ENCODE measurements at regions not wholly inside any gene's neighbourhood (a gene's known extent, or its start where the extent isn't known, plus 50 kb on each side); places are given as distances from the start of the nearest gene placed in this dataset.
"Not testable (repeated sequence)": the region's sequence is repeated elsewhere in the genome, so short reads cannot be mapped to it uniquely, and the experiment has no call there.

DNA sequence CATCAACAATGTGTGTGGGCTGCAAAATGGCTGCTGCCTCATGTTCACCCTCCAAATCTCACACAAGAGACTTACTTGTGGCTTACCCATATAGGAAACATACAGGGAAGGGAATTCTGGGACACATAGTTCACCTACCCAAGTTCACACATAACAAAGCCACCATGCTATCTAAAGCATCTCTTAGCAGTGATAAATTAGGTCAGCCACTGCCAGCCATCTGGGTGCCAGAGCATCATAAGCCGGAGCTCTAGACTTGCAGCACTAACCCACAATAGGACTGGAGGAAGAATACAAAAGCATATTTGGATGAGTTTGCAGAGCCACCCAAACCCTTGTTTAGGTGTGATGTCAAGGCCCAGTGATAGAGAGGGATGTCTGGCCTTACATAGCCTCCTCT is 321.7 kb downstream of the SEC16B start:
- Mint-ChIP-seq H3K4me1 (ENCODE audit: low read depth) (no peaks in the 10 kb centered on the region), H3K9me3 (peaks cover 4% of the 10 kb centered on the region; the same call in 1 of the 2 replicates), H3K27ac (no peak overlapping the region), H3K4me3 (no peak overlapping the region), H3K27me3 (ENCODE audit: insufficient read depth) (no peaks in the 10 kb centered on the region; the same call in 1 of the 2 replicates), H3K36me3 (ENCODE audit: low read depth) (no peaks in the 10 kb centered on the region)
- no peak for DNase-seq
- TF ChIP-seq, protein P1, sequence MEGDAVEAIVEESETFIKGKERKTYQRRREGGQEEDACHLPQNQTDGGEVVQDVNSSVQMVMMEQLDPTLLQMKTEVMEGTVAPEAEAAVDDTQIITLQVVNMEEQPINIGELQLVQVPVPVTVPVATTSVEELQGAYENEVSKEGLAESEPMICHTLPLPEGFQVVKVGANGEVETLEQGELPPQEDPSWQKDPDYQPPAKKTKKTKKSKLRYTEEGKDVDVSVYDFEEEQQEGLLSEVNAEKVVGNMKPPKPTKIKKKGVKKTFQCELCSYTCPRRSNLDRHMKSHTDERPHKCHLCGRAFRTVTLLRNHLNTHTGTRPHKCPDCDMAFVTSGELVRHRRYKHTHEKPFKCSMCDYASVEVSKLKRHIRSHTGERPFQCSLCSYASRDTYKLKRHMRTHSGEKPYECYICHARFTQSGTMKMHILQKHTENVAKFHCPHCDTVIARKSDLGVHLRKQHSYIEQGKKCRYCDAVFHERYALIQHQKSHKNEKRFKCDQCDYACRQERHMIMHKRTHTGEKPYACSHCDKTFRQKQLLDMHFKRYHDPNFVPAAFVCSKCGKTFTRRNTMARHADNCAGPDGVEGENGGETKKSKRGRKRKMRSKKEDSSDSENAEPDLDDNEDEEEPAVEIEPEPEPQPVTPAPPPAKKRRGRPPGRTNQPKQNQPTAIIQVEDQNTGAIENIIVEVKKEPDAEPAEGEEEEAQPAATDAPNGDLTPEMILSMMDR (IDR thresholded peaks at IDR 0.05): no peak

DNA sequence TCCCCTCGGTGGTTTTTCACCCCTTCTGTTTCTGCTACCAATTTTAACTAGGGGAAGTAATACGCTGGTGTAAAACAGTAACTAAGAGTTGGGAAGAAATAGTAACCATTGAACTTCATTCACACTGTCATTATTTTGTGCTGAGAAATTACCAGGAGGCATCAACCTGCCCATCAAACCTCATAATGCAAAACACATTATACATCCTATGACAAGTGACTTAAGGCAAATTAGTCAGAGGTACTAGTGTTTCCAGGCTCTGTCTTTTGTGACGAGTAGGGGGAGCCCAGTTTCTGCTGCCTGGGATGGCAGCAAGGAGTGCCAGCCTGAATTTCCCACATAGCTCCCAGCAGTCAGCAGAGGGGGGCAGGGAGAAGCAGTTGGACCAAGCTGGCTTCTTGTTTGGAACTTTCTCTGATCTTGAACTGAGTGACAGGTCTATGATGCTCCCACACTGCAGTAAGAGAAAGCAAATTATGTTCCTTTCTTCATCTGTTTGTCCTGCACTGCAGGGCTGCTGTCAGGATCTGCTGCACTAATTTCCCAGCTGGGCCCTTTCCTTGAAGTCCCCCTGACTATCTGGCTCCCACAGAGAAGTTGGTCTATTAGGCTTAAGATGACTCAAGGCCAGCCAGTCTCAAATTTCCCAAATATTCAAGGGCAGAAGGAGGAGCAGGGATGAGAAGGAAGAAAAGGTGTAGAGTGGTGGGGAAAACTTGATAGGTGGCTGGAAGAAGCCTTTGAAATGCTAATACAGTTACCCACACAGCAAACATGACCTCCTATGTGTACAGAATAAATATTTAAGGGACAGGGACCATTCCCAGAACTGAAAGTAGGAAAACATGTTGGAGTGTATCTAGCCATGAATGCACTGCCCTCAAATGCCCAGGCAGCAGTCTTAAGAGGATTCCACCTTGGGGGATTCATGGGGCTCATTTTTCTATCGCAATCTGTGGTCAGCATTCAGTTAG is 322.8 kb downstream of the SEC16B start:
- TF ChIP-seq, protein P1 (IDR thresholded peaks at IDR 0.05): no peak
- DNase-seq: no peak
- H3K27me3 Mint-ChIP-seq (ENCODE audit: insufficient read depth): no peaks in the 10 kb centered on the region; the same call in 1 of the 2 replicates
- no peaks in the 10 kb centered on the region for H3K36me3 Mint-ChIP-seq (ENCODE audit: low read depth)
- no peak overlapping the region for H3K4me3 Mint-ChIP-seq
- H3K4me1 Mint-ChIP-seq (ENCODE audit: low read depth): no peaks in the 10 kb centered on the region
- no peak overlapping the region for H3K27ac Mint-ChIP-seq
- peaks cover 9% of the 10 kb centered on the region; the same call in 1 of the 2 replicates for H3K9me3 Mint-ChIP-seq

DNA sequence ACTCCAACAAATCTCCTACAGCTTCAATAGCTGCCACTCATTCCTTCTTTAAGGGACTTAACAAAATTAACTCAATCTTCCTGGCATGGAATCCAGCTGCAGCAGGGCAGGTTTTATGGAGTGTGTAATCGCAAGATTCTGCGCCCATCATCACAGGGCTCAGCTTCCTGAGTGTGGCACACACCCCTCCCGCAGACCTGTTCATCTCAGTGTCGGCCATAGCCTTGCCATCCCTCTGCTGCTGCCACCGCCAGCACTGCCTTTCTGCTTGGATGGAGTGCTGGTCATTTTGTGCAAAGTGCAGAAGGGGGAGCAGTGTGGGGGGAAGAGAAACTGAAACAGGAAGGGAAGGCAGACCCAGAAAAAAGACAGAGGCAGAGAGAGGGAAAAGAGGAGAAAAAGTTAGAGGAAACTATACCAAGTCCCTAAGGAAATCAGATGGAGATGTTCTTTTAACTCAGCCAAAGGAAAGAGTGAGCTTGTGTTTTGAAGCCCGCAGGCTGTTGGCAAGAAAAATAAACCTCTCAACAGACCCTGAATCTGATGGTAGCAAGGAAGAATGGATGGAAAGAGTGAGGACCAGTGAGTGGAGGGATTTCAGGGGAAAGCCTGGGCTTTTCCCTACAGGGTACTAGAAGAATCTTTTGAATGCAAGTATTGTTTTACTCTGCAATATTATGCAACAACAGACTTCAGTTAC is 324.2 kb downstream of the SEC16B start:
- H3K27ac Mint-ChIP-seq: no peak overlapping the region
- TF ChIP-seq, protein P1 (IDR thresholded peaks at IDR 0.05): no peak
- peaks cover 10% of the 10 kb centered on the region; the same call in 1 of the 2 replicates for H3K9me3 Mint-ChIP-seq
- no peak overlapping the region for H3K4me3 Mint-ChIP-seq
- DNase-seq: no peak
- no peaks in the 10 kb centered on the region; the same call in none of the 2 replicates for H3K27me3 Mint-ChIP-seq (ENCODE audit: insufficient read depth)
- H3K4me1 Mint-ChIP-seq (ENCODE audit: low read depth): no peaks in the 10 kb centered on the region
- H3K36me3 Mint-ChIP-seq (ENCODE audit: low read depth): no peaks in the 10 kb centered on the region

DNA sequence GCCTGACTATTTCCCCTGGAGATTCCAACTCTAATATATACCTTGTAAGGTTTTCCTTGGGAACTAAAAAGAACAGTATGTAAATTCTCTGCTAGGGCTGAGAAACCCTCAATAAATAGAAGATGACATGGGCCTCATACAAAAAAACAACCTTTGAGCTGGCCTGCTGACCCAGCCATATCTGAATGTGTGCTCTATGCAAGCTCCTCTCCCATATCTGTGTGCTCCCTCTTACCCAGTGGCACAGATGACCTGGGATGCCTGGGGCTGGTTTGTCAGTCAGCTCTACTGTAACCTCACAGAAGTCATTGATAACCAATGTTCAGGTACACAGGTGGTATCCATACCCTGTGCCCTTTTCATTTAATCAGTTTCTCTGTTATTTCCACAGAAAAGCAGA is 329.2 kb downstream of the SEC16B start:
- Mint-ChIP-seq H3K4me3 (no peak overlapping the region), H3K36me3 (ENCODE audit: low read depth) (no peaks in the 10 kb centered on the region), H3K27ac (no peak overlapping the region), H3K9me3 (peaks cover 14% of the 10 kb centered on the region; the same call in 1 of the 2 replicates), H3K4me1 (ENCODE audit: low read depth) (no peaks in the 10 kb centered on the region), H3K27me3 (ENCODE audit: insufficient read depth) (no peaks in the 10 kb centered on the region; the same call in 1 of the 2 replicates)
- DNase-seq: no peak
- TF ChIP-seq, protein P1 (IDR thresholded peaks at IDR 0.05): no peak

DNA sequence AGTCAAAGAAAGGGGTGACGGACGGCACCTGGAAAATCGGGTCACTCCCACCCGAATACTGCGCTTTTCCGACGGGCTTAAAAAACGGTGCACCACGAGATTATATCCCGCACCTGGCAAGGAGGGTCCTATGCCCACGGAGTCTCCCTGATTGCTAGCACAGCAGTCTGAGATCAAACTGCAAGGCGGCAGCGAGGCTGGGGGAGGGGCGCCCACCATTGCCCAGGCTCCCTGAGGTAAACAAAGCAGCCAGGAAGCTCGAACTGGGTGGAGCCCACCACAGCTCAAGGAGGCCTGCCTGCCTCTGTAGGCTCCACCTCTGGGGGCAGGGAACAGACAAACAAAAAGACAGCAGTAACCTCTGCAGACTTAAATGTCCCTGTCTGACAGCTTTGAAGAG is 335.7 kb downstream of the SEC16B start:
- H3K36me3 Mint-ChIP-seq (ENCODE audit: low read depth); DNase-seq; H3K27me3 Mint-ChIP-seq (ENCODE audit: insufficient read depth); H3K4me3 Mint-ChIP-seq; H3K4me1 Mint-ChIP-seq (ENCODE audit: low read depth); H3K27ac Mint-ChIP-seq: not testable (repeated sequence)
- peaks cover 11% of the 10 kb centered on the region for H3K9me3 Mint-ChIP-seq
